Endodermal cell (in vitro differentiated cells): ENCODE measurements at regions not wholly inside any gene's neighbourhood (a gene's known extent, or its start where the extent isn't known, plus 50 kb on each side); places are given as distances from the start of the nearest gene placed in this dataset.

Experiments
- DNase-seq: peaks from one replicate; pipeline ENCODE4 v3.0.0-alpha.2; 2017
- H3K27ac ChIP-seq: 2 replicates; pipeline ENCODE4 v1.5.1; 2013; ENCODE audit warnings: mild to moderate bottlenecking, low read depth, low read length, moderate library complexity
- H3K27me3 ChIP-seq: 2 replicates; pipeline ENCODE4 v1.6.1; 2013; ENCODE audit warnings: mild to moderate bottlenecking, low read length, moderate library complexity; ENCODE audit not compliant: insufficient read depth, control insufficient read depth, poor library complexity, severe bottlenecking
- H3K36me3 ChIP-seq: 2 replicates; pipeline ENCODE4 v1.7.0; 2013; ENCODE audit warnings: mild to moderate bottlenecking, low read length, moderate library complexity; ENCODE audit not compliant: control insufficient read depth, insufficient read depth
- H3K4me1 ChIP-seq: one replicate; pipeline ENCODE4 v1.7.0; 2013; ENCODE audit warnings: low read length; ENCODE audit not compliant: control insufficient read depth, insufficient read depth
- H3K4me3 ChIP-seq: 2 replicates; pipeline ENCODE4 v1.5.1; 2013; ENCODE audit warnings: mild to moderate bottlenecking, low read length, moderate library complexity
- H3K9ac ChIP-seq: 2 replicates; pipeline ENCODE4 v1.6.1; 2013; ENCODE audit warnings: mild to moderate bottlenecking, low read length, moderate library complexity; ENCODE audit not compliant: poor library complexity, severe bottlenecking; ENCODE audit errors: extremely low read depth
- H3K9me3 ChIP-seq: 2 replicates; pipeline ENCODE4 v1.6.1; 2013; ENCODE audit warnings: mild to moderate bottlenecking, low read length, moderate library complexity; ENCODE audit not compliant: control insufficient read depth
- H3K27ac Mint-ChIP-seq: 2 replicates; pipeline ENCODE4 v1.8.0; 2020; ENCODE audit warnings: mixed read lengths
- H3K27me3 Mint-ChIP-seq: 2 replicates; pipeline ENCODE4 v1.8.0; 2021; ENCODE audit warnings: mild to moderate bottlenecking, mixed read lengths; ENCODE audit not compliant: insufficient read depth
- H3K36me3 Mint-ChIP-seq: 2 replicates; pipeline ENCODE4 v1.8.0; 2020; ENCODE audit warnings: low read depth, mixed read lengths
- H3K4me1 Mint-ChIP-seq: 2 replicates; pipeline ENCODE4 v1.8.0; 2020; ENCODE audit warnings: mixed read lengths
- H3K4me3 Mint-ChIP-seq: 2 replicates; pipeline ENCODE4 v1.8.0; 2020; ENCODE audit warnings: mild to moderate bottlenecking, moderate library complexity, mixed read lengths
- H3K9me3 Mint-ChIP-seq: 2 replicates; pipeline ENCODE4 v1.8.0; 2020; ENCODE audit warnings: mild to moderate bottlenecking, mixed read lengths
- CTCF ChIP-seq: fragments of 200-600 bp; sonication (generic); conservative IDR thresholded peaks from 2 replicates; pipeline ENCODE4 v1.5.0; 2021; ENCODE audit warnings: antibody characterized with exemption, mild to moderate bottlenecking
- WGBS, 2 experiments: methylation state at CpG; one replicate each; pipeline versions ENCODE4 v1.1.5 to v1.1.7; 2013; ENCODE audit warnings: missing lambda C conversion rate in 2 of 2, mixed read lengths in 1 of 2; ENCODE audit not compliant: insufficient coverage in 1 of 2, insufficient read length in 1 of 2; 5-methylcytosine and 5-hydroxymethylcytosine counted together

DNA sequence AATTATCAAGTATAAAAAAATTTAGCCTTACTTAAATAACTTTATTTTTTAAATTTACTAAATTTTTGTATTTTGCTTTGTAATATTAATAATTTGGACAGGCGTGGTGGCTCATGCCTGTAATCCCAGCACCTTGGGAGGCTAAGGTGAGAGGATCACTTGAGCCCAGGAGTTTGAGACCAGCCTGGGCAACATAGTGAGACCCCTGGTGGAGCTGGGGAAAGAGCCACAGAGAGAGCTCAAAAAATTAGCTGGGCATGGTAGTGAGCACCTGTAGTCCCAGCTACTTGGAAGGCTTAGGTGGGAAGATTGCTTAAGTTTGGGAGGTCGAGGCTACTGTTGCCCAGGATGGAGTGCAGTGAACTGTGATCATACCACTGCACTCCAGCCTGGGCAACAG, 143.5 kb downstream of the B3GNT2 start:
- H3K27me3 Mint-ChIP-seq = peaks cover 2% of the 10 kb centered on the region
- Histone ChIP-seq H3K9me3 (no peaks in the 10 kb centered on the region), H3K9ac (no peak overlapping the region), H3K4me1 (no peaks in the 10 kb centered on the region), H3K27ac (no peak overlapping the region), H3K36me3 (no peaks in the 10 kb centered on the region), H3K4me3 (no peak overlapping the region), H3K27me3 (no peaks in the 10 kb centered on the region)
- H3K4me3 Mint-ChIP-seq = no peak overlapping the region
- 97 to 100% methylated on average over 1 to 2 of the region's 2 CpGs for WGBS, 2 experiments
- H3K9me3 Mint-ChIP-seq = no peaks in the 10 kb centered on the region
- no peak for DNase-seq
- H3K36me3 Mint-ChIP-seq = no peaks in the 10 kb centered on the region
- peaks cover 32% of the 10 kb centered on the region for H3K4me1 Mint-ChIP-seq
- TF ChIP-seq CTCF = peak; percentile 15
- H3K27ac Mint-ChIP-seq = no peak overlapping the region

GRCh38 chr2:62338111-62338510, 142.2 kb downstream of the B3GNT2 start:
- 95 to 100% methylated on average over 3 to 4 of the region's 4 CpGs for WGBS, 2 experiments
- TF ChIP-seq CTCF = no peak
- H3K9me3 ChIP-seq = no peaks in the 10 kb centered on the region
- H3K9ac ChIP-seq = no peak overlapping the region
- Mint-ChIP-seq H3K4me1 (peaks cover 25% of the 10 kb centered on the region), H3K27ac (no peak overlapping the region), H3K27me3 (peaks cover 5% of the 10 kb centered on the region), H3K9me3 (no peaks in the 10 kb centered on the region), H3K4me3 (no peak overlapping the region), H3K36me3 (no peaks in the 10 kb centered on the region)
- H3K4me3 ChIP-seq = no peak overlapping the region
- H3K27me3 ChIP-seq = no peaks in the 10 kb centered on the region
- no peaks in the 10 kb centered on the region for H3K4me1 ChIP-seq
- H3K36me3 ChIP-seq = no peaks in the 10 kb centered on the region
- H3K27ac ChIP-seq = no peak overlapping the region
- DNase-seq = no peak

- Histone ChIP-seq H3K27me3 (no peaks in the 10 kb centered on the region), H3K36me3 (no peaks in the 10 kb centered on the region), H3K27ac (no peak overlapping the region), H3K9ac (no peak overlapping the region), H3K4me1 (no peaks in the 10 kb centered on the region), H3K9me3 (no peaks in the 10 kb centered on the region), H3K4me3 (no peak overlapping the region)
- DNase-seq = no peak
- H3K36me3 Mint-ChIP-seq = no peaks in the 10 kb centered on the region
- no peak overlapping the region for H3K4me3 Mint-ChIP-seq
- 82 to 94% methylated on average over 3 to 4 of the region's 4 CpGs for WGBS, 2 experiments
- H3K27ac Mint-ChIP-seq = no peak overlapping the region
- peaks cover 23% of the 10 kb centered on the region for H3K4me1 Mint-ChIP-seq
- no peak for TF ChIP-seq CTCF
- no peaks in the 10 kb centered on the region for H3K9me3 Mint-ChIP-seq
- peaks cover 10% of the 10 kb centered on the region for H3K27me3 Mint-ChIP-seq
These were observed 141.5 kb downstream of the B3GNT2 start for GRCh38 chr2:62337403-62337802.
